ENCODE measurements at regions not wholly inside any gene's neighbourhood (a gene's known extent, or its start where the extent isn't known, plus 50 kb on each side); places are given as distances from the start of the nearest gene placed in this dataset.

DNA sequence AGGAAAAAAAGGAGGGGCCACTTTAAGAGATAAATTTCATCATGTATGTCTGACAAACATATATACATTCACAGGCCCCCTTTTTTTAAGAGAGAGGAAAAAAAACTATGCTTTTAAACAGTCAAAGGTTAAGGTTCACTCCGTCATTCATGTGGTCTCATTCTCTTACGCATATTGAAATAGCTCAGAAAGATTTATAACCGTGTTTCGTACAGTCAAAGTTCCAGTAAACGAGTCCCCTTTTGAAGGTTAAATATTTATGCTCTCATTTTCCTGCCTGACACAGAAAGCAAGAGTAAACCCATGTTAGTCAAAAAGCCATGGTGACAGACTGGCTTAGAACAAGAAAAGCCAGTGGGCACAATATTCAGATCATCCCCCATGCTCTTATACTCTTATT is 248.0 kb upstream of the ARRDC4 start:
- TF ChIP-seq, protein P1, sequence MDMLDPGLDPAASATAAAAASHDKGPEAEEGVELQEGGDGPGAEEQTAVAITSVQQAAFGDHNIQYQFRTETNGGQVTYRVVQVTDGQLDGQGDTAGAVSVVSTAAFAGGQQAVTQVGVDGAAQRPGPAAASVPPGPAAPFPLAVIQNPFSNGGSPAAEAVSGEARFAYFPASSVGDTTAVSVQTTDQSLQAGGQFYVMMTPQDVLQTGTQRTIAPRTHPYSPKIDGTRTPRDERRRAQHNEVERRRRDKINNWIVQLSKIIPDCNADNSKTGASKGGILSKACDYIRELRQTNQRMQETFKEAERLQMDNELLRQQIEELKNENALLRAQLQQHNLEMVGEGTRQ (CRISPR knock-in tag; IDR thresholded peaks at IDR 0.05) = no peak
- TF ChIP-seq, protein P2, sequence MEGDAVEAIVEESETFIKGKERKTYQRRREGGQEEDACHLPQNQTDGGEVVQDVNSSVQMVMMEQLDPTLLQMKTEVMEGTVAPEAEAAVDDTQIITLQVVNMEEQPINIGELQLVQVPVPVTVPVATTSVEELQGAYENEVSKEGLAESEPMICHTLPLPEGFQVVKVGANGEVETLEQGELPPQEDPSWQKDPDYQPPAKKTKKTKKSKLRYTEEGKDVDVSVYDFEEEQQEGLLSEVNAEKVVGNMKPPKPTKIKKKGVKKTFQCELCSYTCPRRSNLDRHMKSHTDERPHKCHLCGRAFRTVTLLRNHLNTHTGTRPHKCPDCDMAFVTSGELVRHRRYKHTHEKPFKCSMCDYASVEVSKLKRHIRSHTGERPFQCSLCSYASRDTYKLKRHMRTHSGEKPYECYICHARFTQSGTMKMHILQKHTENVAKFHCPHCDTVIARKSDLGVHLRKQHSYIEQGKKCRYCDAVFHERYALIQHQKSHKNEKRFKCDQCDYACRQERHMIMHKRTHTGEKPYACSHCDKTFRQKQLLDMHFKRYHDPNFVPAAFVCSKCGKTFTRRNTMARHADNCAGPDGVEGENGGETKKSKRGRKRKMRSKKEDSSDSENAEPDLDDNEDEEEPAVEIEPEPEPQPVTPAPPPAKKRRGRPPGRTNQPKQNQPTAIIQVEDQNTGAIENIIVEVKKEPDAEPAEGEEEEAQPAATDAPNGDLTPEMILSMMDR (IDR thresholded peaks at IDR 0.05) = no peak
- TF ChIP-seq ZMAT4 (CRISPR knock-in tag; IDR thresholded peaks at IDR 0.05) = no peak
- TF ChIP-seq IRF2 (CRISPR knock-in tag; IDR thresholded peaks at IDR 0.05; ENCODE audit: borderline replicate concordance, low read depth) = no peak
- TF ChIP-seq FOXP4 (CRISPR knock-in tag; IDR thresholded peaks at IDR 0.05) = no peak

Measured in WTC11 (cell line).